ENCODE measurements at regions not wholly inside any gene's neighbourhood (a gene's known extent, or its start where the extent isn't known, plus 50 kb on each side); places are given as distances from the start of the nearest gene placed in this dataset.

- TF ChIP-seq ZBTB33 (IDR thresholded peaks at IDR 0.05), result no peak
- no peak for TF ChIP-seq YY1 (IDR thresholded peaks at IDR 0.05)
- TF ChIP-seq CTCF (IDR thresholded peaks at IDR 0.05; ENCODE audit: low read depth, low read length, missing input control), result no peak
- TF ChIP-seq ATF3 (IDR thresholded peaks at IDR 0.05), result no peak
- TF ChIP-seq SP1 (IDR thresholded peaks at IDR 0.05), result no peak
- no peak for TF ChIP-seq TAF1 (conservative IDR thresholded peaks at IDR 0.05)
Observed at GRCh38 chr21:38718481-38718880, 87.2 kb upstream of the ETS2 start.

Measured in liver (tissue), 3 donors.